ENCODE measurements at regions not wholly inside any gene's neighbourhood (a gene's known extent, or its start where the extent isn't known, plus 50 kb on each side); places are given as distances from the start of the nearest gene placed in this dataset.
A peak's percentile ranks its signal among the peaks of the same experiment; 100 is the strongest.

GRCh38 chr13:91199866-91200265, 147.6 kb upstream of the MIR17HG start:
- no peak for DNase-seq

DNA sequence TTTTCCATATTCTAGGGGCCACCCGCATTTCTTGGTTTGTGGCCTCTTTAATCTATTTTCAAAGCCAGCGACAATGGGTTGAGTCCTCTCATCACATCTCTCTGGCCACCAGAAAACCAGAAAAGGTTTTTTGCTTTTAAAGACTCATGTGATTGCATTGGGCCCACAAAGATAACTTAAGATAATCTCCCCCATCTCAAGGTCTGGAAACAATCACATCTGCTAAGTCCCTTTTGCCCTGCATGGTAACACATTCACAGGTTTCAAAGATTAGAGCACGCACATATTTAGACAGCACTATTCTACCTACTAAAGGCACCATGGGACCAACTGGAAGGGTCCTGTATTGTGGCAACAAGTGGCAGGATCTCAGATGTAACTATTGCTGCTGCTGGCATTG, 147.0 kb upstream of the MIR17HG start:
- DNase-seq, result no peak

GRCh38 chr13:91203430-91203829, 144.1 kb upstream of the MIR17HG start:
- no peak for DNase-seq

DNA sequence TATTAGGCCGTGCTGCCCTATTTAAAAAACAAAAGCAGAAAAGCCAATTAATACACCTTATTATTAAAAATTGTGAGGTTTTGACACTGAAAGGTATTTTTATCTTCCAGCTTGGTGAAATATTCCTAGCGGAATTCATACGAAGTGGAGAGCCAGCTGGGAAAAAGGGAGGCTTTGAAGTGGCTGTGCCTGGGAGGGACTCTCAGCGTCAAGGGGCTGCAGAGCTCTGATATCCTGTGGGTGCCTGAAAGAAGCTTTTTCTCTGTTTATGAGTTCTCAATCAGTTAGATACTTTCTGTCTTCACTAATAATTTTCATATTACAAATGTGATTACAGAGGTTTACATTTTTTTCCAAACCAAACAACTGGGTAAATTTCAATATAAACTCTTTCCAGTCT, 140.2 kb upstream of the MIR17HG start:
- no peak for DNase-seq

GRCh38 chr13:91211510-91211909, 136.0 kb upstream of the MIR17HG start:
- no peak for DNase-seq

- DNase-seq, result no peak
Observed at GRCh38 chr13:91212231-91212630, 135.3 kb upstream of the MIR17HG start.

- DNase-seq, result no peak
Observed at GRCh38 chr13:91214031-91214430, 133.5 kb upstream of the MIR17HG start.

DNA sequence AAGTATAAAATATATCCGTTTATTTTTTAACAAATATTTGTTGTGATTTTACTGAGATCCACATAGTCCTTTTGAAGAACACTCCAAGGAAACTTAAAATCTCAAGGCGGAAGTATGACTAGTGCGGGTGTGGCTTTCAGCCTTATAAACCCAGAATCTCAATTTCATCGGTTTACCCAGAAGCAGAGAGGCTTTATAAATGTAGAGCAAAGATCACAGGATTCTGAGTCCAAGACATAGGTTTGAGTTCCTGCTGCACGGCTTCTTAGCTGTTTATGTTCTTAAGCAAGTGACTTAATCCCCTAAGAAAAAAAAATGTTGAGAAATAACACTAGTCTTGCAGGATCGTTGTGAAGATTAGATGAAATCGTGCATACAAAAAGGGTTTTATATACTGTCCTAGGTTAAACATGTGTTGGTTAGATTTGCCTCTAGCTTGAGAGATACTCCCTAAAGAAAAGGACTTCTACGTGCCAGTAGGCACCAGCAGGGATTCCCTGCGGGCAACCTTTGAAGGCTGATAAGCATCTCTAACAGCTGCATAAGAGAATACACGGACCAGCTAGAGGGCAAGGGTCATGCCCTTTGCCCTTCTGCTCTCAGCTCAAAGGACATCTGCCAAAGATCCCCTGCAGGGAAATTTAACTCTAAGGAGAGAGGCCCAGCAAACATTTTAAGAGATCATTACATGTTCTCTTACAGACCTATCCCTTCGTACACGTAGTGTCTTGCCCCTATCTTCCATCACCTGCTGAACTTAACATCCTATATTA, 130.4 kb upstream of the MIR17HG start:
- DNase-seq, result no peak

GRCh38 chr13:91219201-91219600, 128.3 kb upstream of the MIR17HG start:
- DNase-seq, result no peak

DNA sequence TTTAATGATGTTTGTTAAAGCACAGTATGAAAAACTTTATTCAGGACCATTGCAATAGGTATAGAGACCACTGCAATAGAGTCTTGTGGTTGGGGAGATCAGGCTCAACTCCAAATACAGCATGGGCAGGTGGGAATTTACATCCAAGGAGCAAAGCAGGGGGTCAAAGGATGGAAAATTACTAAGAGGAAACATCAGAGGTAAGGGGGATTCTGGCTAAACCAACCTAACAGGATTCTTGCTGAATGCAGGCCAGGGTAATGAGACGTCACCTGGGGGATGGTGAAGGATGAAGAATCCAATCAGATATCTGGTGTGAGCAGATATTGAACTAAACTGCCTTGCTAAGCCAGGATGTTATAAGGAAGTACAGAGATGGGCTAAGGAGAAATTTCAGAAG, 126.6 kb upstream of the MIR17HG start:
- DNase-seq, result no peak

DNA sequence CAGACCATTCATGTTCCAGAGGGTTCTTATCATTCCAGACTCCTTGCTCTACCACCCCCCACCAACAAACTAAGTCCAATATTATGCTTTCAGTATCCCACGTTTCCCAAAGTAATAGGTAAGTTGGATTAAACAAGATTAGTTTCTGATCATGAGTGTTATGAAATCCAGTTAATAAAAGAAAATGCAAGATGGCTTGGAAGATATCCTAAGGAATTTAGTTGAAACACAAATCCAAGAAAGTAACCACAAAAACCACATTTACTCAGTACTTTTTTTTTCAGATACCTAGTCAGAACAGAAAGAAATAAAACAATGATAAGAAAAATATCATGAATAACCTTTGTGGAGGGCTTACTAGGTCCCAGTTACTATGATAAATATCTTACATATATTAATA, 119.4 kb upstream of the MIR17HG start:
- DNase-seq, result no peak

GRCh38 chr13:91228940-91229339, 118.5 kb upstream of the MIR17HG start:
- DNase-seq, result no peak

DNA sequence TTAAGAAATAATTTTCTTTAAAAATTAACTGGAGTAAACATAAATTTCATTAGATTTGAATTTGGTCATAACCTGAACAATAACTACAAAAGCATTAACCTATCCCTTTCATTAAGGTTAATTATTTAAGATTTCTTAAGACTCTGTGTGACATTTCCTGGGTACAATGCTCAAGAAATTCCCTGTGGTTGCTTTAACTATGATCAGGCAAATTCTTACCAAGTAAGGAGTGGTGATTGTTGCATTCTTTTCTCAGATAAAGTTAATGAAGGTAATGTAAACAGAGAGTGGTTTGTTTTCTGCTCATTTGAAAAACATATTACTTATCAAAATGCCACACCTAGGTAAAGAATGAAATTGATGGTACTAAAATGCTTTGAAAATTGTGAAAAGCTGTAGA, 114.8 kb upstream of the MIR17HG start:
- no peak for DNase-seq

GRCh38 chr13:91233291-91233690, 114.2 kb upstream of the MIR17HG start:
- DNase-seq, result no peak

DNA sequence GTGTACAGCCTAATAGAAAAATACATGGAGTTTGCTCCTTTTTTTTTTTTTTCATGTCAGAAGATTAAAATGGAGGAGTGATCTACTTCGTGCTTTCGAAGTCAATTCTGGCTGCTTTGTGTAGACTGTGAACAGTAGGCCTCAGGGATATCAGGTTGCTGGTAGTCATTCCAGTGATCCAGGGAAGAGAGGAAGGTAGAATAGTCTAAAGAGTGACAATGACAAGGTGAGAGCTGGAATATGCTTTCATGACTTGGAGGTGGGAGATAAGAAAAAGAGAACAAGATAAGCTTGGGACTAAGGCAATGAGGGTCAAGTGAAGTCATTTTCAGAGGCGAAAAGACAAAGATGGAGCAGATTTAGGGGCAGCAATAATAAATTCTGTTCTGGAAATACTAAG, 111.3 kb upstream of the MIR17HG start:
- no peak for DNase-seq

GRCh38 chr13:91236921-91237320, 110.6 kb upstream of the MIR17HG start:
- DNase-seq, result no peak

GRCh38 chr13:91238036-91238435, 109.5 kb upstream of the MIR17HG start:
- DNase-seq, result no peak

DNA sequence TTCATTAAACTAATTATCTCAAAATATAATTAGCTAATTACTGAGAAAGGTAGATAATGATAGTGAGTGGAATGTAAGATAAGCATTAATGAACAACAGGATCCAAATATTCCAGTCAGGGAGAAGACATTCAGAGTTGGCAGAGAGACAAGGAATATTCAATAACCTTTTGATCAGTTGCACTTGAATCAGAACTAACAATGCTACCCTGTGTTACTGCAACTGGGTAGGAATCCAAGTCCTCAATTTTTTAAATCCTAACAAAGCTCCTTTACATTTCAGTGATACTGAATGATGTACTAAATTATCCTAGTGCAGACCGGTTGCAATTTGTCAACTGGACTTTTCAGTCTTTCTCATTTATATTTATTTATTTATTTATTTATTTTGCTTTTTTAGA, 107.1 kb upstream of the MIR17HG start:
- no peak for DNase-seq

GRCh38 chr13:91241221-91241933, 106.1 kb upstream of the MIR17HG start:
- DNase-seq, result no peak

DNA sequence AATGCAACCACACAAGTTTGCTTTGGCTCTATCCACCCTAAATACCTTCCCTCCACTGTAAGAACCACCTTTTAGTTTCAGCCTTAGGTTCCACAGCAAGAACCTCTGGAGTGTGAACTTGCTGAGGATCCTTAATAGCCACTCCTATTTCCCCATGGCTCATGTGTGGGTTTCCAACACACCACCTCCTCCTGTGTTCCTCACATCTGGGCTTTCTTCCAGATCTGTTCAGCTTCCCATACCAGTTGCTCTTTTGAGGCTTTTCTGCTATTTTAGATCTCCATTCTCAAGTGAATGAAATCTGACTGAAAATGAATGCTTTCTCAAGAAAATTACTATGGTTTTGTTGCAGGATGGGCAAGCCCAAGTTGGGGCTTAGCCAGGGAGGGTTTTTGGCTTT, 104.8 kb upstream of the MIR17HG start:
- DNase-seq, result no peak

DNA sequence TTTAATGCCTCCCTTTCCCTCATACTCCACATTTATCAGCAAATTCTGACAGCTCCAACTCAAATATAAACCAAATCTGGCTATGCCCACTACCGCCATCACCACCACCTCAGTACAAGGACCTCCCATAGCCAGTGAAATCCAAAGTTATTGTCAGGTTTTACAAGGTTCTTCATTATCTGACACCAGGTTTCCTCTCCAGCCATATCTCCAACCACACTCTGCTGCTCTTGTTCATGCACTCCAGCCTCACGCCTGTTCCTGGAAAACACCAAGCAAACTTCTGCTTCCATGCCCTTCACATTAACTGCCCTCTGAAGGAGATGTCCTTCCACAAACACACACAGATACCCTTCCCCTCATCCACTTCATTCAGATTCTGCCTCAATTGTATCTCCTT, 102.2 kb upstream of the MIR17HG start:
- no peak for DNase-seq

- peak; percentile 1 for DNase-seq
Observed at GRCh38 chr13:91247768-91248167, 99.7 kb upstream of the MIR17HG start.

GRCh38 chr13:91248249-91248648, 99.2 kb upstream of the MIR17HG start:
- DNase-seq, result no peak

DNA sequence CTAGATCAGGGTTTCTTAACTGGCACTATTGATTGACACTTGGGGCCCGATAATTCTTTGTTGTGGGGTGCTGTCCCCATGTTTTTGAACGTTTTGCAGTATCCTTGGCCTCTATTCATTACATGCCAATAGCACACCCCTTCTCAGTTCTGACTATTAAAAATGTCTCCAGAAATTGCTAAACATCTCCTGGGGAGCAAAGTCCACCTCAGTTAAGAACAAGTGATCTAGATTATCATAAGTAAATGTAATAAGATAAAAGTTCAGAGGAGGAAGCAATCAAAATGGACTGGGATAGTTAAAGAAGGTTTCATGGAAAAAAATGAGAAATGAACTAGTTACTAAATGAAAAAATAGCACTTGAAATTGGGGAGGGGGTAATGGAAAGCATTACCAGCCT, 98.1 kb upstream of the MIR17HG start:
- DNase-seq, result no peak
